ENCODE measurements at regions not wholly inside any gene's neighbourhood (a gene's known extent, or its start where the extent isn't known, plus 50 kb on each side); places are given as distances from the start of the nearest gene placed in this dataset.
"Not testable (repeated sequence)": the region's sequence is repeated elsewhere in the genome, so short reads cannot be mapped to it uniquely, and the experiment has no call there.

- DNase-seq: peak; percentile 60
These were observed 132.2 kb downstream of the GLUL start for GRCh38 chr1:182259229-182259872.

DNA sequence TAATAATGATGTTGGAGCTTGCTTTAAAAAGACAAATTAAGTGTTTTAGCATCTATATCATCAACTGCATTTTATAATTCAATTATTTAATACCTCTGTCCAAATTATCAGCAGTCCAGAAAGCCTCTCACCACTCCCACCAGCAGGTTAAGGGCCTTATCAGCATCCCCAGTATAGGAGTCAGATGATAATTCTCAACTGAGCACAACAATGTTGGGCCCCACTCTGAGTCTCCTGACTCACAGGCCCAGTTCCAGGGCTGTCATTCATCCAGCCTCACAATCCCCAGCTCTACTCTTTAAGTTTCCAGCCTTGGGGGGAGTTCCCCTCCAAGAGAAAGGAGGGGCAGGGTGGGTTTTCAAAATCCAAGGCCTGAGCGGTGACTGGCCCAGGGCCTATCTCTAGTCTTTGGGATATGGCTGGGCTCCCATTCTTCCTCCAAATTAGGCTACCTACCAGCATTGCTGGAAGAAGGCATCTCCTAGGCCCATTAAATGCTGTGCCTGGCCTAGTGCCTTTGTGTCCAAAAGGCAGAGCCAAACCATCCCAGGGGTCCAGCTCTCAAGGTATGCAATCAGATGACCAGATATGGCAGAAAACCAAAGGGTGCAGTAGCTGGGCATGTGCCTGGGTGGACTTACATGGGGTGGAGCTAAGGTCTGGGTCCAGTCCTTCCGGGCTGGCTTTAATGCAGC, 134.1 kb downstream of the GLUL start:
- DNase-seq: no peak

- DNase-seq: no peak
These were observed 134.7 kb downstream of the GLUL start for GRCh38 chr1:182256931-182257330.

DNA sequence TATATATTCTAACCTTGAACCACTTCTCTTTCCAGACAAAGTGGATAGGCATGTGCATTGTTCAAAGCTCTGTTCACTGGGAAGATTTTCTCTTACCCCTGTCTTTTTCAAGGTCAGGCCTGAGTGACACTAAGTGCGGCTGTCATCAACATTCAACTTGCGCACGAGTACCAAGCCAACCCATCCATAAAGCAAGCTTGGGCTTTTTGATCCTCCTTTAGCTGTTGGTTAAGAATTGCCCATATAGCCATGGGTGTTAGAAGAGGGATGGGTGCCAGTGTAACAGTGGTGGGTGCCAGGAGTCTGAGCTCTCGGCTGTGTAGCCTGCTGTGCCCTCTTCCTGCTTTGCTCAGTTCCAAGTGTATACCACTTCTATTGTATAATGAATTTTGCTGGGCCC, 136.1 kb downstream of the GLUL start:
- DNase-seq: no peak

GRCh38 chr1:182253319-182253860, 138.2 kb downstream of the GLUL start:
- DNase-seq: no peak

DNA sequence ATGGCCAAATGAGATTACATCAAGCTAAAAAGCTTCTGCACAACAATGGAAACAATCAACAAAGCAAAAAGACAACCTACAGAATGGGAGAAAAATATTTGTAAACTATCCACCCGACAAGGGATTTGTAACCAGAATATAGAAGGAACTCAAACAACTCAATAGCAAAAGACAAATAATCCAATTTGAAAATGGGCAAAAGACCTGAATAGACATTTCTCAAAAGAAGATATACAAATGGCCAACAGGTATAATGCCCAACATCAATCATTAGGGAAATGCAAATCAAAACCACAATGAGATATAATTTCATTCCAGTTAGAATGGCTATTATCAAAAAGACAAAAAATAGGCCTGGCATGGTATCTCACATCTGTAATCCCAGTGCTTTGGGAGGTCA, 140.0 kb downstream of the GLUL start:
- DNase-seq: no peak

- DNase-seq: no peak
These were observed 142.4 kb downstream of the GLUL start for GRCh38 chr1:182249201-182249676.

GRCh38 chr1:182248721-182249120, 142.9 kb downstream of the GLUL start:
- DNase-seq: no peak

DNA sequence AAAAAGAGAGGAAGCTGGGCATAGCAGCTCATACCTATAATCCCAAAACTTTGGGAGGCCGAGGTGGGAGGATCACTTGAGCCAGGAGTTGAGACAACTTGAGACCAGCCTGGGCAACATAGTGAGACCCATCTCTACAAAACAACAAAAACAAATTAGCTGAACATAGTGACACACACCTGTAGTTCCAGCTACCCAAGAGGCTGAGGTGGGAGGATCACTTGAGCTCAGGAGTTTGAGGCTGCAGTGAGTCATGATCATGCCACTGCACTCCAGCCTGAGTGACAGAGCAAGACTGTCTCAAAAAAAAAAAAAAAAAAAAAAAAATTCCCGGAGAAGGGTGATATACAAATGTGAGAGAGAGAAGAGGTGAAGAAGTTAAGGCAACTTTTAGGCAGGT, 143.8 kb downstream of the GLUL start:
- not testable (repeated sequence) for DNase-seq

GRCh38 chr1:182246783-182247182, 144.8 kb downstream of the GLUL start:
- no peak for DNase-seq

DNA sequence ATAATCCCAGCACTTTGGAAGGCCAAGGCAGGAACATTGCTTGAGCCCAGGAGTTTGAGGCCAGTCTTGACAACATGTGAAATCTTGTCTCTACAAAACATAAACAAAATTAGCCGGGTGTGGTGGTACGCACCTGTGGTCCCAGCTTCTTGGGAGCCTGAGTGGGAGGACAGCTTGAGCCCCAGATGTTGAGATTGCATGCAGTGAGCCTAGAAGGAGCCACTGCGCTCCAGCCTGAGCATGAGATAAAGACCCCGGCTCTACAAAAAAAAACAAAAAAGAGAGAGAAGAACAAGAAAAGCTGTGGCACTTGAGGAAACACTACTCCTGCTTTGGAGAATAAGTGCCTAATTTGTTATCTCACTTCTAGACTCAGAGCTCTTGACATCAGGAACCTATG, 146.6 kb downstream of the GLUL start:
- no peak for DNase-seq

DNA sequence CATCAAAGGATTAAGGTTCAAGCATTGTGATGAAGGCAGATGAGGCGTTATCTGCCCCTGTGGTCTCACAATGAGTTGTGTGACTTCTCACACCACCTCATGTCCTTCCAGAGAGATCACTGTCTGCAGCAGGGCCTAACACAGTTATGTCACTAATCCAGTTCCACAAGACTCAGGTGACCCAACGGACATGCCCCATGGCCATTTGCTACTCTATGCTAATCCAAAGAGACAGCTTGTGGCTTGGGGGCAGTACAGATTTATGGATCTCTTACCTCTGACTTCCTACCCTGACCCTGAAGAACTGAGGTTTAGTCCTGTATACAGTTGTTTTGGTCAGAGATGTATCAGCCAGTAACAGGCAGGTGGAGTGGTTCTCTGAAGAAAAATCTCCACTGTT, 147.1 kb downstream of the GLUL start:
- DNase-seq: no peak

GRCh38 chr1:182242641-182243040, 148.9 kb downstream of the GLUL start:
- no peak for DNase-seq

DNA sequence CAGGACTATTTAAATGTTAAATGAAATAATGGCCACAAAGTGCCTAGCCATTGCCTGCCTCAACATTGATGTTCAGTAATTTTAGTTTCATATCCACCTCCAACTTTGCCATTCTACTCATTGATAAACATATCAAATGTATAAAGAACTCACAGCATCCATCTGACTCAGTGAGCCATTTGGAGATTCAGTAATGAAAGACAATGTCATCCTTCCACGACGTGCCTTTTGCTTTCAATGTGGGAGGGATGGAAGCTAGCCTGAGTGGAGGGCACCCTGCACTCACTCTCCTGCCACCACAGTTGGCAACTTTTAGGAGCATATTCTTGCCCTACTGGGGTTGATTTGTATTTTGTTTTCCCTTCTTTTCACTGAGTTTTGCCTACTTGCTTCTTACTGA, 151.5 kb downstream of the GLUL start:
- no peak for DNase-seq

- no peak for DNase-seq
These were observed 153.2 kb downstream of the GLUL start for GRCh38 chr1:182238421-182238820.

- no peak for DNase-seq
These were observed 154.3 kb downstream of the GLUL start for GRCh38 chr1:182237329-182237728.

DNA sequence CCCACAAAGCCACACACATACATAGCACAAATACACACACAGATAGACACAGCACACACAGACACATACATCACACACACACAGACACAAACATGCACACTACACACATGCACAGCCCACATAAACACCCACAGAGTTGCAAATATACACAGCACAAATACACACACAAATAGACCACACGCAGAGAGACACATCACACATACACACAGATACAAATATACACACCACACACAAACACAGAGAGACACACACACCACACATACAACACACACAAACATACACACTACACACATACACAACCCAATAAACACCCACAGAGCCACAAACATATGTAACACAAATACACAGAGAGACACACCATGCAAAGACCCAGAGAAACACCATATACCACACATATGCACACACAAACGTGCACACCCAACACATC, 154.9 kb downstream of the GLUL start:
- no peak for DNase-seq

- peak; percentile 96 for DNase-seq
These were observed 155.5 kb downstream of the GLUL start for GRCh38 chr1:182235952-182236650.

DNA sequence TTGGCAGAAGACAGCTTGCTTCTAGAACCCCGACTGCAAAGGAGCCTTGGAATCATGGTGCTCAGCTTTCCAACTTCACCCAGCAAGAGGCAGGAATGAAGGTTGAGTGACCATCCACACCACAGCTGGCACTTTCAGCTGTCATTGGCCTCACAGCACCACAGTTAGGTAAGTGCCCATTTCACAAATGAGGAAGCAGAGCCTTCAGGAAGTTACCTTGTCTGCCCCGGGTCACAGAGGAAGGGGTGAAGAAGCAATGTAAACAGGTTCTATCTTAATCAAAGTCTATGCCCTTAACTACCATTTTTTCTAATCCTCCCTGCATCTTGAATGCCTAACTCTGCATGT, 156.0 kb downstream of the GLUL start:
- DNase-seq: no peak

DNA sequence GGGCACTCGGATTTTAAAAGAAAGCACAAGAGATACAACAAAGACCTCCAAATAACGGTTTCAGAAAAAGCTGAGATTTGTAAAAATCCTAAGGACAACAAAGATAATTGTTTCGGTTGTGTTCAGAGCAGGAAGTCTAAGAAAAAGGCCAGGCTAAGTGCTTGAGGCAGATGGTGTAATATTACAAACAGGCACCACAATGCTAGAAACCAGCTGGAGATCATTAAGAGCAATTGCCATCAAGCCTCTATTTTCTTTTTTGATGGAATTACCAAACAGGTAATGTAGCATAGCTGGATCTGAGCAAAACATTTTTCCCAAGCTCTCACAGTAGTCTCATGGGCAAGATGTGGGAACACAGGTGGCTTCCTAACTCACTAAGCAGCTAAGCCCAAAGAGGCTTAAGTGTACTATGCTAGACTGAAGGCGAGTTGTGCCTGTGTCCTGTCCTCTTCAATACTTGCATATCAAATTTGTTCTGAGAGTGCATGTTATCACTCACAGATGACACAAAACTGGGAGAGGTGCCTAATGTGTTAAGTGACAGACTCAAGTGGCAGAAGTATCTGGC, 161.6 kb downstream of the GLUL start:
- DNase-seq: peak; percentile 82

DNA sequence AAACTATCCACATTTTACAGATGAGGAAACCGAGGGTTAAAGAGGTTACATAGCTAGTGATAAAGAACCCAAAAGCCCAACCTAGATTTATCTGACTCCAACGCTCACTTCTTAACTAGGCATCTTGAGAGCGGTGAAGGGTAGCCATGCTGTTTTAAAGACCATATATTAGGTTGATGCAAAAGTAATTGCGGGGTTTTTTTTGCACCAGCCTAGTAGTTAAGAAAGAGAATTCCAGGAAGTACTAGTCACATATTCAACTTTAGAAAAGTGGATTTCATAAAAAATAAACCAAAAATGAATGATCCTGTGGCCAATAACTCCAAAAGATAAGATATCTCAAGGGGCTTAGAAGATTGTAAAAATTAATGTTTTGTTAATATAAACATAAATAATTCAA, 162.1 kb downstream of the GLUL start:
- DNase-seq: no peak

GRCh38 chr1:182227864-182228547, 163.6 kb downstream of the GLUL start:
- peak; percentile 9 for DNase-seq

DNA sequence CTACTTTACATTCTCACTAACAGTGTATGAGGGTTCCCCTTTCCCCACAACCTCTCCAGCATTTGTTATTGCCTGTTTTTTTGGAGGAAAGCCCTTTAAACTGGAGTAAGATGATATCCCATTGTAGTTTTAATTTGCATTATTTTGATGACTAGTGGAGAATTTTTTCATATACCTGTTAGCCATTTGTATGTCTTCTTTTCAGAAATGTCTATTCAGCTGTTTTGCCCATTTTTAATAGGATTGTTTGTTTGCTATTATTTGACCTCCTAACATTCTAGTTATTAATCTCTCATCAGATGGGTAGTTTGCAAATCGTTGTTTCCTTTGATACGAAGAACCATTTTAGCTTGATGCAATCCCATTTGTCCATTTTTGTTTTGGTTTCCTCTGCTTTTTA, 165.0 kb downstream of the GLUL start:
- DNase-seq: no peak
